A549 (cell line): ENCODE measurements at regions not wholly inside any gene's neighbourhood (a gene's known extent, or its start where the extent isn't known, plus 50 kb on each side); places are given as distances from the start of the nearest gene placed in this dataset.

ENCODE experiments used
- ATAC-seq, 2 experiments: fragments of 200-7000 bp in 1 of 2; fragments of >200 bp in 1 of 2; cut with Nextera tagmentation in 1 of 2; cut with Tn5 transposase in 1 of 2; 3 replicates each; pipeline versions ENCODE4 v1.8.0 to v1.9.1; 2018 to 2020; ENCODE audit warnings: mild to moderate bottlenecking in 1 of 2, moderate library complexity in 1 of 2
- CTCF ChIA-PET: fragments of 300-600 bp; sonication (Branson Sonifier 250); formaldehyde crosslinking; extraction: SDS; loops from one replicate; lab custom pipeline; 2021; ENCODE audit warnings: antibody characterized with exemption, inconsistent platforms; lab: Yijun Ruan, JAX
- POLR2A ChIA-PET: fragments of 350-600 bp; formaldehyde crosslinking; extraction: SDS; loops from one replicate; lab custom pipeline; 2021; ENCODE audit warnings: antibody characterized with exemption, inconsistent platforms; lab: Yijun Ruan, JAX
- DNase-seq, 2 experiments: peaks; one replicate each; pipeline versions ENCODE4 v3.0.0 to v3.0.0-alpha.2; 2011 to 2016; ENCODE audit warnings: low read depth in 1 of 2, low spot score in 1 of 2
- FAIRE-seq: peaks from 2 replicates; lab custom pipeline; 2011; peaks lifted over from hg19 to GRCh38; lab: Jason Lieb, UNC
- H3K27ac ChIP-seq, 2 experiments: fragments of >200 bp; sonication (Bioruptor Twin); formaldehyde crosslinking; 3 replicates each; pipeline ENCODE4 v1.5.1; 2016 to 2017
- H3K4me1 ChIP-seq: fragments of >200 bp; sonication (Bioruptor Twin); formaldehyde crosslinking; 3 replicates; pipeline ENCODE4 v1.6.1; 2016
- H3K4me2 ChIP-seq: fragments of >200 bp; sonication (Bioruptor Twin); formaldehyde crosslinking; 3 replicates; pipeline ENCODE4 v1.6.1; 2016
- H3K4me3 ChIP-seq: fragments of >200 bp; sonication (Bioruptor Twin); formaldehyde crosslinking; 3 replicates; pipeline ENCODE4 v1.5.1; 2016
- H3K9me3 ChIP-seq: fragments of >200 bp; sonication (Bioruptor Twin); formaldehyde crosslinking; 3 replicates; pipeline ENCODE4 v1.6.1; 2016
- CEBPB ChIP-seq, 2 experiments: fragments of >200 bp in 1 of 2; sonication (Bioruptor Twin) in 1 of 2; formaldehyde crosslinking in 1 of 2; IDR thresholded peaks; 2 replicates each; pipeline ENCODE4 v1.6.1; 2012 to 2016
- EP300 ChIP-seq, 2 experiments: fragments of >200 bp; sonication (Bioruptor Twin); formaldehyde crosslinking; IDR thresholded peaks; 2 replicates in 1 of 2; 3 replicates in 1 of 2; pipeline ENCODE4 v1.6.1; 2016 to 2017
- ESRRA ChIP-seq: fragments of 150-350 bp; IDR thresholded peaks from 2 replicates; pipeline ENCODE4 v1.6.1; 2014; ENCODE audit warnings: mild to moderate bottlenecking, low read length, borderline replicate concordance
- FOSB ChIP-seq: fragments of 250-450 bp; sonication (Bioruptor Pico); IDR thresholded peaks from 2 replicates; pipeline ENCODE4 v1.5.0; 2020; ENCODE audit warnings: mild to moderate bottlenecking, moderate library complexity
- FOSL2 ChIP-seq, 2 experiments: fragments of 450-650 bp in 1 of 2; fragments of >200 bp in 1 of 2; sonication (Bioruptor Twin) in 1 of 2; formaldehyde crosslinking; IDR thresholded peaks; 2 replicates each; pipeline versions ENCODE4 v1.5.0 to v1.6.1; 2016 to 2020; ENCODE audit warnings: mild to moderate bottlenecking in 1 of 2, moderate library complexity in 1 of 2
- HDAC2 ChIP-seq: fragments of 200-600 bp; sonication (generic); IDR thresholded peaks from 2 replicates; pipeline ENCODE4 v1.6.1; 2016
- HEYL ChIP-seq: fragments of 250-450 bp; sonication (Bioruptor Pico); IDR thresholded peaks from 2 replicates; pipeline ENCODE4 v1.8.0; 2021; ENCODE audit warnings: mild to moderate bottlenecking, moderate library complexity
- HOXA7 ChIP-seq: fragments of 250-450 bp; sonication (Bioruptor Pico); IDR thresholded peaks from 2 replicates; pipeline ENCODE4 v1.5.0; 2020; ENCODE audit warnings: mild to moderate bottlenecking, moderate library complexity
- HOXB13 ChIP-seq: fragments of 250-450 bp; sonication (Bioruptor Pico); IDR thresholded peaks from 2 replicates; pipeline ENCODE4 v1.5.0; 2020; ENCODE audit warnings: low read depth, mild to moderate bottlenecking, moderate library complexity
- HOXB5 ChIP-seq: fragments of 250-450 bp; sonication (Bioruptor Pico); IDR thresholded peaks from 2 replicates; pipeline ENCODE4 v1.5.0; 2020; ENCODE audit warnings: mild to moderate bottlenecking, moderate library complexity
- JUNB ChIP-seq: fragments of >200 bp; sonication (Bioruptor Twin); formaldehyde crosslinking; IDR thresholded peaks from 2 replicates; pipeline ENCODE4 v1.6.1; 2016
- NFE2L2 ChIP-seq: fragments of 150-350 bp; conservative IDR thresholded peaks from 2 replicates; pipeline ENCODE4 v1.6.1; 2014; ENCODE audit warnings: low read length
- NR3C1 ChIP-seq: fragments of >200 bp; sonication (Bioruptor Twin); formaldehyde crosslinking; IDR thresholded peaks from 3 replicates; pipeline ENCODE4 v1.6.1; 2017
- PHF8 ChIP-seq: fragments of 200-600 bp; sonication (generic); IDR thresholded peaks from 2 replicates; pipeline ENCODE4 v1.6.1; 2016; ENCODE audit warnings: low read depth, mild to moderate bottlenecking, antibody characterized with exemption, moderate library complexity, borderline replicate concordance
- POLR2A ChIP-seq: IDR thresholded peaks from 2 replicates; pipeline ENCODE4 v1.6.1; 2012; ENCODE audit warnings: mild to moderate bottlenecking, low read length
- RAD21 ChIP-seq, 2 experiments: fragments of >200 bp in 1 of 2; sonication (Bioruptor Twin) in 1 of 2; formaldehyde crosslinking in 1 of 2; IDR thresholded peaks in 1 of 2; conservative IDR thresholded peaks in 1 of 2; 2 replicates in 1 of 2; 3 replicates in 1 of 2; pipeline ENCODE4 v1.6.1; 2012 to 2018; ENCODE audit warnings: inconsistent platforms in 1 of 2
- RARB ChIP-seq: fragments of 250-450 bp; sonication (Bioruptor Pico); IDR thresholded peaks from 2 replicates; pipeline ENCODE4 v1.8.0; 2021; ENCODE audit warnings: mild to moderate bottlenecking, moderate library complexity
- RNF2 ChIP-seq: fragments of 200-600 bp; sonication (generic); IDR thresholded peaks from 2 replicates; pipeline ENCODE4 v1.6.1; 2016; ENCODE audit warnings: low read depth, mild to moderate bottlenecking, antibody characterized with exemption, moderate library complexity, borderline replicate concordance
- ZC3H11A ChIP-seq: fragments of 450-650 bp; IDR thresholded peaks from 2 replicates; pipeline ENCODE4 v1.6.1; 2014; ENCODE audit warnings: antibody characterized with exemption, mild to moderate bottlenecking
- ZNF302 ChIP-seq: fragments of 250-450 bp; sonication (Bioruptor Pico); IDR thresholded peaks from 2 replicates; pipeline ENCODE4 v1.9.0; 2021; ENCODE audit warnings: inconsistent platforms, mild to moderate bottlenecking, moderate library complexity
- WGBS: methylation state at CpG from one replicate; pipeline ENCODE4 v1.1.6; 2017; ENCODE audit errors: missing lambda C conversion rate; 5-methylcytosine and 5-hydroxymethylcytosine counted together
- TF ChIP-seq, protein P1 (sequence below): fragments of 250-450 bp; sonication (Bioruptor Pico); IDR thresholded peaks from 2 replicates; pipeline ENCODE4 v1.5.0; 2020; ENCODE audit warnings: low read depth, mild to moderate bottlenecking, moderate library complexity
- TF ChIP-seq, protein P2 (sequence below): fragments of >200 bp; sonication (Bioruptor Twin); formaldehyde crosslinking; IDR thresholded peaks from 2 replicates; pipeline ENCODE4 v1.6.1; 2016
- TF ChIP-seq, protein P3 (sequence below): fragments of 450-650 bp; IDR thresholded peaks from 2 replicates; pipeline ENCODE4 v1.6.1; 2014; ENCODE audit warnings: antibody characterized with exemption

DNA sequence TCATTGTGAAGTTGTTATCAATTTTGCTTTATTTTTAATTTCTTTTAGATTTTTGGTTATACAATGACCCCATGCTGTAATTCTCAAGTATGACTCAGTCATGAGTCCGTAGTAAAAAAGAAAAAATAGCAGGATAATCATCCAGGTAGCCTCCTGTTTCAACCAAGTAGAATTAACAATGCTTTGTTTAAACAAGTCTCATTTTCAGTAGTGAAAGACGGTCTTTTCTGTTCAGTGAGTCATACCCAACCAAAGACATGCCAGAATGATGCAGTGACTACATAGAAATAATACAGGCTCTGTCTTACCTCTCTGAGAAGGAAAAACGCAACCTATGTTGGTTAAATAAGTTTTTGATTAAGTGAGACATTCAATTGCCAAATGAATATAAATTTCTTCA, 67.8 kb upstream of the DSC1 start:
- no peaks in the 10 kb centered on the region for H3K9me3 ChIP-seq
- peaks cover 26% of the 10 kb centered on the region for H3K4me1 ChIP-seq
- WGBS, result 2% methylated on average over 3 of the region's 3 CpGs
- DNase-seq (peak; percentile 19 to 55), ATAC-seq (peak; percentile 72 to 85), FAIRE-seq (no peak)
- ChIA-PET POLR2A (no interaction called here), CTCF (no interaction called here)
- peak overlapping the region; percentile 57 for H3K4me2 ChIP-seq
- no peak for TF ChIP-seq NR3C1
- TF ChIP-seq RAD21 (conservative IDR thresholded peaks at IDR 0.05 in 1 of 2, IDR thresholded peaks at IDR 0.05 in 1 of 2), result no peak
- no peak for TF ChIP-seq ZC3H11A
- TF ChIP-seq FOSL2 (IDR thresholded peaks at IDR 0.05), result peak; percentile 61
- TF ChIP-seq FOSL2 (CRISPR knock-in tag; IDR thresholded peaks at IDR 0.05), result peak; percentile 72
- 0 out of 2 replicates have a peak, but pooled peaks have one; percentile 36 for TF ChIP-seq JUNB
- TF ChIP-seq ESRRA, result no peak
- no peak for TF ChIP-seq ZNF302 (CRISPR knock-in tag)
- no peak for TF ChIP-seq FOSB (CRISPR knock-in tag)
- no peak for TF ChIP-seq EP300 (IDR thresholded peaks at IDR 0.05)
- no peak for TF ChIP-seq HEYL (CRISPR knock-in tag)
- H3K4me3 ChIP-seq, result no peak overlapping the region
- no peak overlapping the region for H3K27ac ChIP-seq

DNA sequence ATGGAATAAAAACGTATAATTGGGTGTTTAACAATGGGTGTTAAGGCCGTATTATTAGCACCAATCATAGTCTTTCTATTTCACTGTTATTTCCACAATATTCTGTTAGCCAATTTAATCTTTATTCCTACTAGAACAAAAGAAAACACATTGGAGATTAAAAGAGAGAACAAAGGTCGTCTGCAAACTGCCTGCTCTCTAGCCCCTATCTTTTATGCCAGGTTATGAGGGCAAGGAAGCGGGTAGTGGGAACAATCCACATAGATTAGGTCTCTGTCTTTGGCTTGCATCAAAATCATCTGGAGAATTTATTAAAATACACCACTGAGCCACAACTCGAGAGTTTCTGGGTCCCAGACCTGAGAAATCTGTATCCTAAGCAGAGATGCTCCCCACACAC, 69.4 kb upstream of the DSC1 start:
- no peak for FAIRE-seq
- no peak overlapping the region for H3K27ac ChIP-seq
- ATAC-seq, result no peak
- POLR2A ChIA-PET, result no interaction called here
- no peak overlapping the region for H3K4me3 ChIP-seq
- no peak overlapping the region for H3K4me2 ChIP-seq
- DNase-seq, result no peak
- CTCF ChIA-PET, result no interaction called here
- H3K4me1 ChIP-seq, result peaks cover 19% of the 10 kb centered on the region; the same call in 2 of the 3 replicates
- H3K9me3 ChIP-seq, result no peaks in the 10 kb centered on the region
- TF ChIP-seq EP300 (IDR thresholded peaks at IDR 0.05) (no peak), CEBPB (IDR thresholded peaks at IDR 0.05) (no peak), HOXB5 (CRISPR knock-in tag) (no peak), RARB (CRISPR knock-in tag) (no peak), POLR2A (no peak)
- TF ChIP-seq, protein P1, sequence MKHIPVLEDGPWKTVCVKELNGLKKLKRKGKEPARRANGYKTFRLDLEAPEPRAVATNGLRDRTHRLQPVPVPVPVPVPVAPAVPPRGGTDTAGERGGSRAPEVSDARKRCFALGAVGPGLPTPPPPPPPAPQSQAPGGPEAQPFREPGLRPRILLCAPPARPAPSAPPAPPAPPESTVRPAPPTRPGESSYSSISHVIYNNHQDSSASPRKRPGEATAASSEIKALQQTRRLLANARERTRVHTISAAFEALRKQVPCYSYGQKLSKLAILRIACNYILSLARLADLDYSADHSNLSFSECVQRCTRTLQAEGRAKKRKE, result no peak
- TF ChIP-seq, protein P2, sequence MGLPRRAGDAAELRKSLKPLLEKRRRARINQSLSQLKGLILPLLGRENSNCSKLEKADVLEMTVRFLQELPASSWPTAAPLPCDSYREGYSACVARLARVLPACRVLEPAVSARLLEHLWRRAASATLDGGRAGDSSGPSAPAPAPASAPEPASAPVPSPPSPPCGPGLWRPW, result no peak
- TF ChIP-seq, all 56 proteins: peak for 0
- 62% methylated on average over 5 of the region's 5 CpGs for WGBS

DNA sequence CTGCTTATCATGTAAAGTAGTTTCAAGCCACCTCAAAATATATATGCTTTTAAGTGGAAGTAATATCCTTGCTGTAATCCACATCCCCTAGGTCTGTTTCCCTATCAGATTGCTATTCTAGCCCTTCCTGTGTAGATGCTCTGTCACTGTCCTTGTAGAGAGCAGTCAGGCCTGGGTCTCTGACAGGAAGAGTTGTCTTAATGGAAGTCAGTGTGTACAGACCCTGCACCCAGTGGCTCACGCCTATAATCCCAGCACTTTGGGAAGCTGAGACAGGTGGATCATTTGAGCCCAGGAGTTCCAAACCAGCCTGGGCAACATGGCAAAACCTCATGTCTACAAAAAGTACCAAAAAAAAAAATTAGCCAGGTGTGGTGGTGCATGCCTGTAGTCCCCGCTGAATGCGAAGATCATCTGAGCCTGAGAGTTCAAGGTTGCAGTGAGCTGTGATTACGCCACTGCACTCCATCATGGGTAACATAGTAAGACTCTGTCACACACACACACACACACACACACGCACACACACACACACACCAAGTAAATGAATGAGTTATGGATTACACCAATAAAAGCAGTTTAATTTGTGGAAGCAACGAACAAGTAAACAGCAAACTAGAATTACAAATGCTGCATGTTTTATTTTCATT, 70.2 kb upstream of the DSC1 start:
- WGBS, result 81% methylated on average over 6 of the region's 6 CpGs

More for the DNA sequence above, 70.2 kb upstream of the DSC1 start:
- ATAC-seq, result no peak
- no peak for DNase-seq
- Histone ChIP-seq H3K4me3 (no peak overlapping the region), H3K27ac (no peak overlapping the region), H3K4me2 (no peak overlapping the region), H3K9me3 (no peaks in the 10 kb centered on the region), H3K4me1 (peaks cover 19% of the 10 kb centered on the region; the same call in 2 of the 3 replicates)
- ChIA-PET CTCF (no interaction called here), POLR2A (no interaction called here)
- TF ChIP-seq, protein P3, sequence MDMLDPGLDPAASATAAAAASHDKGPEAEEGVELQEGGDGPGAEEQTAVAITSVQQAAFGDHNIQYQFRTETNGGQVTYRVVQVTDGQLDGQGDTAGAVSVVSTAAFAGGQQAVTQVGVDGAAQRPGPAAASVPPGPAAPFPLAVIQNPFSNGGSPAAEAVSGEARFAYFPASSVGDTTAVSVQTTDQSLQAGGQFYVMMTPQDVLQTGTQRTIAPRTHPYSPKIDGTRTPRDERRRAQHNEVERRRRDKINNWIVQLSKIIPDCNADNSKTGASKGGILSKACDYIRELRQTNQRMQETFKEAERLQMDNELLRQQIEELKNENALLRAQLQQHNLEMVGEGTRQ, result no peak
- TF ChIP-seq ESRRA, result no peak
- TF ChIP-seq RNF2, result no peak
- no peak for TF ChIP-seq PHF8
- no peak for TF ChIP-seq HOXB13 (CRISPR knock-in tag)
- no peak for TF ChIP-seq HOXA7 (CRISPR knock-in tag)
- no peak for TF ChIP-seq HDAC2
- no peak for TF ChIP-seq NFE2L2
- FAIRE-seq, result no peak
